ENCODE measurements at regions not wholly inside any gene's neighbourhood (a gene's known extent, or its start where the extent isn't known, plus 50 kb on each side); places are given as distances from the start of the nearest gene placed in this dataset.

- no peaks in the 10 kb centered on the region for H3K36me3 ChIP-seq (ENCODE audit: control insufficient read depth, insufficient read depth, low read length)
- no peaks in the 10 kb centered on the region for H3K9me3 ChIP-seq (ENCODE audit: control insufficient read depth, insufficient read depth, low read depth, low read length)
- no peak overlapping the region for H3K27ac ChIP-seq (ENCODE audit: insufficient read depth, low read length)
- H4K20me1 ChIP-seq (ENCODE audit: control insufficient read depth, extremely low read depth, insufficient read depth, low read length), result no peaks in the 10 kb centered on the region
- DNase-seq (ENCODE audit: low read depth in 2 of 2), result no peak
- H3K4me3 ChIP-seq (replicated peaks in 1 of 4; ENCODE audit: control extremely low read depth in 1 of 4, insufficient read depth in 1 of 4, low read depth in 3 of 4, low read length in 4 of 4), result no peak overlapping the region
- H3K4me2 ChIP-seq (ENCODE audit: extremely low read depth, insufficient read depth, low read length), result no peak overlapping the region
- H3K79me2 ChIP-seq (ENCODE audit: control insufficient read depth, insufficient read depth, low read length), result no peaks in the 10 kb centered on the region
- no peak overlapping the region for H2AFZ ChIP-seq (ENCODE audit: low read length)
- TF ChIP-seq, protein P1, sequence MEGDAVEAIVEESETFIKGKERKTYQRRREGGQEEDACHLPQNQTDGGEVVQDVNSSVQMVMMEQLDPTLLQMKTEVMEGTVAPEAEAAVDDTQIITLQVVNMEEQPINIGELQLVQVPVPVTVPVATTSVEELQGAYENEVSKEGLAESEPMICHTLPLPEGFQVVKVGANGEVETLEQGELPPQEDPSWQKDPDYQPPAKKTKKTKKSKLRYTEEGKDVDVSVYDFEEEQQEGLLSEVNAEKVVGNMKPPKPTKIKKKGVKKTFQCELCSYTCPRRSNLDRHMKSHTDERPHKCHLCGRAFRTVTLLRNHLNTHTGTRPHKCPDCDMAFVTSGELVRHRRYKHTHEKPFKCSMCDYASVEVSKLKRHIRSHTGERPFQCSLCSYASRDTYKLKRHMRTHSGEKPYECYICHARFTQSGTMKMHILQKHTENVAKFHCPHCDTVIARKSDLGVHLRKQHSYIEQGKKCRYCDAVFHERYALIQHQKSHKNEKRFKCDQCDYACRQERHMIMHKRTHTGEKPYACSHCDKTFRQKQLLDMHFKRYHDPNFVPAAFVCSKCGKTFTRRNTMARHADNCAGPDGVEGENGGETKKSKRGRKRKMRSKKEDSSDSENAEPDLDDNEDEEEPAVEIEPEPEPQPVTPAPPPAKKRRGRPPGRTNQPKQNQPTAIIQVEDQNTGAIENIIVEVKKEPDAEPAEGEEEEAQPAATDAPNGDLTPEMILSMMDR (conservative IDR thresholded peaks at IDR 0.05 in 1 of 2, IDR thresholded peaks at IDR 0.05 in 1 of 2; ENCODE audit: low read depth in 1 of 2, low read length in 2 of 2), result no peak
- TF ChIP-seq EZH2 (IDR thresholded peaks at IDR 0.05; ENCODE audit: low read length, missing control alignments), result no peak
- H3K4me1 ChIP-seq (ENCODE audit: control insufficient read depth, extremely low read depth, insufficient read depth, low read length), result no peaks in the 10 kb centered on the region
- no peak overlapping the region for H3K9ac ChIP-seq (ENCODE audit: insufficient read depth, low read length)
- no peaks in the 10 kb centered on the region for H3K27me3 ChIP-seq (ENCODE audit: control insufficient read depth, insufficient read depth, low read length)
These were observed 69.4 kb upstream of the API5 start for GRCh38 chr11:43242401-43242800.

- H3K4me1 ChIP-seq (ENCODE audit: control insufficient read depth, extremely low read depth, insufficient read depth, low read length), result no peaks in the 10 kb centered on the region
- H3K9me3 ChIP-seq (ENCODE audit: control insufficient read depth, insufficient read depth, low read depth, low read length), result no peaks in the 10 kb centered on the region
- no peak for DNase-seq (ENCODE audit: low read depth in 2 of 2)
- H3K36me3 ChIP-seq (ENCODE audit: control insufficient read depth, insufficient read depth, low read length), result no peaks in the 10 kb centered on the region
- no peak overlapping the region for H2AFZ ChIP-seq (ENCODE audit: low read length)
- no peaks in the 10 kb centered on the region for H3K79me2 ChIP-seq (ENCODE audit: control insufficient read depth, insufficient read depth, low read length)
- no peak overlapping the region for H3K27ac ChIP-seq (ENCODE audit: insufficient read depth, low read length)
- no peak overlapping the region for H3K4me2 ChIP-seq (ENCODE audit: extremely low read depth, insufficient read depth, low read length)
- H3K4me3 ChIP-seq (replicated peaks in 1 of 4; ENCODE audit: control extremely low read depth in 1 of 4, insufficient read depth in 1 of 4, low read depth in 3 of 4, low read length in 4 of 4), result no peak overlapping the region
- no peak for TF ChIP-seq EZH2 (IDR thresholded peaks at IDR 0.05; ENCODE audit: low read length, missing control alignments)
- TF ChIP-seq, protein P1 (conservative IDR thresholded peaks at IDR 0.05 in 1 of 2, IDR thresholded peaks at IDR 0.05 in 1 of 2; ENCODE audit: low read depth in 1 of 2, low read length in 2 of 2), result no peak
- no peaks in the 10 kb centered on the region for H3K27me3 ChIP-seq (ENCODE audit: control insufficient read depth, insufficient read depth, low read length)
- no peaks in the 10 kb centered on the region for H4K20me1 ChIP-seq (ENCODE audit: control insufficient read depth, extremely low read depth, insufficient read depth, low read length)
- H3K9ac ChIP-seq (ENCODE audit: insufficient read depth, low read length), result no peak overlapping the region
These were observed 67.9 kb upstream of the API5 start for GRCh38 chr11:43243927-43244326.

GRCh38 chr11:43245466-43245865 is 66.3 kb upstream of the API5 start:
- H3K9me3 ChIP-seq (ENCODE audit: control insufficient read depth, insufficient read depth, low read depth, low read length), result no peaks in the 10 kb centered on the region
- H3K79me2 ChIP-seq (ENCODE audit: control insufficient read depth, insufficient read depth, low read length), result no peaks in the 10 kb centered on the region
- H3K4me1 ChIP-seq (ENCODE audit: control insufficient read depth, extremely low read depth, insufficient read depth, low read length), result no peaks in the 10 kb centered on the region
- H3K4me2 ChIP-seq (ENCODE audit: extremely low read depth, insufficient read depth, low read length), result no peak overlapping the region
- H3K27ac ChIP-seq (ENCODE audit: insufficient read depth, low read length), result no peak overlapping the region
- no peaks in the 10 kb centered on the region for H3K36me3 ChIP-seq (ENCODE audit: control insufficient read depth, insufficient read depth, low read length)
- H3K9ac ChIP-seq (ENCODE audit: insufficient read depth, low read length), result no peak overlapping the region
- no peaks in the 10 kb centered on the region for H4K20me1 ChIP-seq (ENCODE audit: control insufficient read depth, extremely low read depth, insufficient read depth, low read length)
- DNase-seq (ENCODE audit: low read depth in 2 of 2), result no peak
- no peak overlapping the region for H3K4me3 ChIP-seq (replicated peaks in 1 of 4; ENCODE audit: control extremely low read depth in 1 of 4, insufficient read depth in 1 of 4, low read depth in 3 of 4, low read length in 4 of 4)
- no peaks in the 10 kb centered on the region for H3K27me3 ChIP-seq (ENCODE audit: control insufficient read depth, insufficient read depth, low read length)
- TF ChIP-seq, protein P1 (conservative IDR thresholded peaks at IDR 0.05 in 1 of 2, IDR thresholded peaks at IDR 0.05 in 1 of 2; ENCODE audit: low read depth in 1 of 2, low read length in 2 of 2), result no peak
- TF ChIP-seq EZH2 (IDR thresholded peaks at IDR 0.05; ENCODE audit: low read length, missing control alignments), result no peak
- no peak overlapping the region for H2AFZ ChIP-seq (ENCODE audit: low read length)
